GM04504 (cell line): ENCODE measurements at regions not wholly inside any gene's neighbourhood (a gene's known extent, or its start where the extent isn't known, plus 50 kb on each side); places are given as distances from the start of the nearest gene placed in this dataset.

ENCODE experiments used
- DNase-seq: peaks from one replicate; pipeline ENCODE4 v3.0.0-alpha.2; 2012; ENCODE audit warnings: low read depth

DNA sequence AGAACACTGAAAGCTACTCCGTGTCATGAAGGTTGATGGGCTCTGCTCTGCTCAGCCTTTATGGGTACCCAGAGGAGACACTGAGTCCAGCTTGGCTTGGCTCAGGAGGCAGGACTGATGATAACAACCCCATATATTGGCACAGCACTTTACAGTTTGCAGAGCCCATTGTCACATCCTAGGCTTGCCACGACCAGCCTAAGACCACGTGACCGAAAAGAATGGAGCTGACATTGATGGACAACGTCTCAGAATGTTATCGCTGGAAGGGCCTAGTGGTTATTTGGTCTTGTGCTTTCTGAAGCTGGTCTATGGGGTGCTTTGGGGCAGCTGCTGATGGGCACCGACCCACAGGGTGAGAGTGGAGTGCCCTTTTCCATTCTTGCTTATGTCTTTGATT lies 72.9 kb upstream of the RUNX3 start:
- DNase-seq = no peak

DNA sequence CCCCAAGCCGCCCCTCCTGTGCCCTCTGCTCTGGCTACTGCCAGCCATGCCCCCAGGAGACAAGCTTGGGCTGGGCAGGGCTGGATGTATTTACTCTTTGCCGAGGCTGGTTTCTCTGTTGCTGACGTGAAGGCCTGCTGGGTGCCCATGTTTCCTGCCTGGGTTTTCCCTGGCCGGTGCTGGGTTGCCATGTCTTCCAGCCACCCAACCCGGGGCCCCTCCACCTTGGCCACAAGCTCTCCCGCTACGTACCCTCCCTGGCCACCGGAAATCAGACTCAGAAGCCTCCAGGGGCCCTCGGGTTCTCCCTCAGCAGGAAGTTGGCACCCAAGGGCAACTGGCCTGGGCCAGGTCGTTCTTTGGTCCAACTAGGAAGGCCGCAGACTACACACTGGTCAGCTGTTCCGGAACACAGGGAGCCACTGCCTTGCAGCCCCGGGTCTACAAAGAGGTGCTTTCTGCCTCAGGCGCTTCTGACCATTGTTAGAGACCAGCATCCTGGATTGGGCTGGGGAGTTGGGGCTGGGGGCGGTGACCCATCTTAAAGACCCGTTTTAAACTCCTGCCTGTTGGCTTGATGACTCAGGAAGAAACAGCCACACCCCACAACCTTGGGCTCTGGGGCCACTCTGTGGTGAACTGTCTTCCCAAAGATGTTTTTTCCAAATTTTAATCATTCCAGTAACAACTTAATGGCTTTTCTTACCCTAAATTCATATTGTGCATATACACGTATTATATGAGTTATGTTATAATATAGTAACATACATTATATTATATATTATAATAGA lies 71.2 kb upstream of the RUNX3 start:
- no peak for DNase-seq

DNA sequence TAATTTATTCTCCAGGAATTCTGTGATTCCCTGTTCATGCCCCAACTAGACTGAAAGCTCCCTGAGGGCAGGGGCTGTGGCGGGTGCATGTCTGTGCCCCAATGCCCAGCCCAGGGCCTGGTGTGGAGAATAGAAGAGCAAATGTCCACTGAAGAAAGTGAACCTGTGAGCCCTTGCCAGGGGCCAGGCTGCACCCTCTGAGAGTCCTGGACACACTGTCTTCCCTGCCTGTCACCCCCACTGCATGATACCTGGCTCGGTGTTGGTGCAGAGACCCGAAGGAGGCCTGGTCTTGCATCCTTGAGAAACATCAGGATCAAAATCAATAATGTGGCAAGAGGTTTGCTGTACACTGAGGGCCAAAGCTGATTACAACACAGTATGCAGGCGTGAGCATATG lies 69.8 kb upstream of the RUNX3 start:
- no peak for DNase-seq

DNA sequence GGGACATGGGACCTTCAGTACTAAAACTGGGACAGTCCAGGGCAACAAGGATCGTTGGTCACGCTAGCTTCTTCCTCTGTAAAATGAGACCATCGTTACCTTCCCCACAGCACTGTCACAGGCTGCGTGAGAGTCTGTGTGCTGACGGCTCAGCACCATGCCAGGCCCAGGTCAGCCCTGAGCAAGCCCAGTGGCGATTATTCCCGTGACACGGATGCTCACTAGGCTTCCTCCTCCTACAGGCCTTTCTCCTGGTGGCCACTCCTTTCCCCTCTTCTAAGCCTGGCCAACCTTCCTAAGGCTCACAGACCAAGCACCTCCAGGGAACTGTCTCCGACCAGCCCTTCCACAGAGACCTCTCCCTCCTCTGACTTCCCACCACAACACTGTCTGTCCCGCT lies 69.3 kb upstream of the RUNX3 start:
- DNase-seq = no peak

DNA sequence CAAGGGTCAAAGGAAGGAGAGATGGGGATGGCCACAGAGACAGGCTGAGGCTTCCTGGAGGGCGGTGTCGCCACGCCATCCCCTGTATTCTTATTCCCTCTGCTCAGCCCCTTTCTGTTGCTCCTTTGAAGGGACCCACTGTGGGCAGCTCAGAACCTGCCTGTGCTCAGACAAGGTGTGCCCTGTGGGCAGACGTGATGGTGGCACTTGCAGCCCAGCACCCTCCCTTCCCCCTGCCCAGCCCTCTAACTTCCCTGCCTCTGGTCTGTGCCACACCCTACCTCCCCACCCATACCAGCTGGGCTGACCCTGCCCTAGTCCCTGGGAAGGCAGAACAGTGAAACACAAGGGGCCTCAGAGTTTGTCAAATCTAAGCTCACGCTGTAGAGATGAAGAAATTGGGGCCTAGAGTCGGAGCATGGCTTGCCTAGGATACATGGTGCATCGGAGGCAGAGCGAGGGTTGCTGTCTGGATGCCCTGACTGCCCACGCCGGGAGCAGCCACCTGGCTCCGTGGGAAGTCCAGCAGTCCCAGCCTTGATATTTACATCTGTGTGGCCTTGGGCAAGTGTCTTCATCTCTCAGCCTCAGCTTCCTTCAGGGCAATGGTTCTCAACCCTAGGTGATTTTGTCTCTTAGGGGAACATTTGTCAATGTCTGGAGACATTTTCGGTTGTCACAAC lies 68.6 kb upstream of the RUNX3 start:
- DNase-seq = no peak

DNA sequence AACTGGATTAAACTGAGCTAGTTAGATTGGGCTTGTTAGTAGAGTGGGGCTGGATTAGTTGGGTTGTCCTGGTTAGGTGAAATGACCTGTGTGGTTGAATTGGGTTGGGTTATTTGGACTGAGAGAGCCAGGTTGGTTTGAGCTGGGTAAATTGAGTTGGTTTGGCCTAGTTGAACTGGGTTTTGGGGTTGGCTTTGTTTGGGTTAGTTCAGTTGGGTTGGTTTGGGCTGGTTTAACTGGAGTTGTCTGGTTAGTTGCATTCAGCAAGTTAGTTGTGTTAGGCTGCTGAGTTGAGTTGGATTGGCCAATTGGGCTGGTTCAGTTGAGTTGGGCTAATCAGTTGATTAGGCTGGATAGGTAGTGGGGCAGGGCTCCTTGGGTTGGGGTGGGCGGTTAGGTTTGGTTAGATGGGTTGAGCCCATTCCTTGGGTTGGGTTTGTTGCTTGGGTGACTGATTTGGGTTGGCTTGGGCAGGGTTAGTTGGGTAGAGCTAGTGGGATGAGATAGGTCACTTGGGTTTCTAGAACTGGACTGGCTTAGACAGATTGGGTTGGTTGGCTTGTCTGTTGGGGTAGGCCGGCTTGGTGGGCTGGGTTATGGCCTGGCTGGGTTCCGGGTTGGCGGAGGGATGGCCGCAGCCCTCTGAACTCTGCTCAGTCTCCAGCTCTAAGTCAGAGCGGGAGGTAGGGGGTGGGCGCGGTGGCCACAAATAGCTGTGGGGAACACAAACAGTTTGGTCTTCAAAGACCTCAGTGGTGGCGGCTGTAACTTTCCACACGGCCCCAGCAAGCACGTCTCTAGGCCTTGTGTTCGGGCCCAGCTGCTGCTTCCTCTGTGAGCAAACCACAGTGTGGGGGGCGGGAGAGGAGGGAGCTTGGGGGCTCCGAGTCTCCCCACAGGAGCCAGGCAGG lies 67.2 kb upstream of the RUNX3 start:
- no peak for DNase-seq

DNA sequence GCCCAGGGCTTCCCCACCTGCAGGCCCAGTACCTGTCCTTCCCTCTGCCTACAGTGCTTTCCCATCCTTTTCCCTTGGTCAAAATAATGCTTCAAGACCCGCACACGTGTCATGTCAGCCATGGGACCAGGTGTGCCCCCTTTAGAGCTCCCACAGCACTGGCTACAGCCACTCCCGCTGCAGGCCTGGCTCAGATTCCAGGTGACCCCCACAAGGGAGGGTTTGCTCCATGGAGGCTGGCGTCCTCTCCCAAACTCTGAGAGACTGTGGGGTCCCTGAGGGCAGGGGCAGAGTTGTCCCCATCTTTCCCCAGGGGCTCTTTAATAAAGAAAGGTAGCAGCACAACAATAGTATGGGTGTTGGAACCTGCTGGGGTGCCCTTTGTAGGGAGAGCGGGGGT lies 66.4 kb upstream of the RUNX3 start:
- DNase-seq = no peak

DNA sequence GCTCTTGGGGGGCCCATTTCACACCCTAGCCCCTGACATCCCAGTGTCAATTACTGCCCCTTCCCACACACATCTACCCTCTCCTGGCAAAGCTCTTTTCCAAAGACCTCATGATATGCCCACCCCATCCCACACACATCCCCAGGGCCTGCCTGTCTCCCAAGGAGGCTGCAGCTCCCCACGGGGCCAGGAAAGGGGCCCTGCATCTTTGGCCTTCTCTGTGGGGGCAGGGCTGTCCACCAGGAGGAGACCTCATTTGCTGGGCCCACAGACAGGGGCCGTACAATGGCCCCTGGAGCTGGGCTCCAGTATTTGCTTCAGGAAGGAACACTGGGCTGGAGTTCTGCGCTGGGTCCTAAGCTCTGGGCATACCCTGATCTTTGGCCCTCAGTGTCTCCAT lies 65.6 kb upstream of the RUNX3 start:
- DNase-seq = no peak

DNA sequence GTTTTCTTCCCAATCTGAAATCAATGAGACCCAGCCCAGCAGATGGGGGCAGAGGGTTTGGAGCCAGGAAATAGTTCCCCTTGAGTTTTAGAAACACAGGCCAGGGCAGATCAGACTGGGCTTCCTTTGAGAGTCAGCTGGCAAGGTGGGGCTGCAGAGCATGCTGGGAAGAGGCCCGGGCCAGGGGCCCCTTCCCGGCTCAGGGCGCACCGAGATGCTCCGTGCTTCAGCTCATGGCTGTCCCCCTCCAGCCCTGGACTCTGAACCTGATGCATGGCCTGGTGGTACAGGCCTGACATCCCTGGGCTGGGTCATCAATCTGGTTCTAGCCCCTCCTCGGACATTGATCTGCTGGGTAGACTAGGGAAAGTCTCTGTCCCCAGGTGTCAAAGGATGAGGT lies 65.1 kb upstream of the RUNX3 start:
- DNase-seq = no peak

DNA sequence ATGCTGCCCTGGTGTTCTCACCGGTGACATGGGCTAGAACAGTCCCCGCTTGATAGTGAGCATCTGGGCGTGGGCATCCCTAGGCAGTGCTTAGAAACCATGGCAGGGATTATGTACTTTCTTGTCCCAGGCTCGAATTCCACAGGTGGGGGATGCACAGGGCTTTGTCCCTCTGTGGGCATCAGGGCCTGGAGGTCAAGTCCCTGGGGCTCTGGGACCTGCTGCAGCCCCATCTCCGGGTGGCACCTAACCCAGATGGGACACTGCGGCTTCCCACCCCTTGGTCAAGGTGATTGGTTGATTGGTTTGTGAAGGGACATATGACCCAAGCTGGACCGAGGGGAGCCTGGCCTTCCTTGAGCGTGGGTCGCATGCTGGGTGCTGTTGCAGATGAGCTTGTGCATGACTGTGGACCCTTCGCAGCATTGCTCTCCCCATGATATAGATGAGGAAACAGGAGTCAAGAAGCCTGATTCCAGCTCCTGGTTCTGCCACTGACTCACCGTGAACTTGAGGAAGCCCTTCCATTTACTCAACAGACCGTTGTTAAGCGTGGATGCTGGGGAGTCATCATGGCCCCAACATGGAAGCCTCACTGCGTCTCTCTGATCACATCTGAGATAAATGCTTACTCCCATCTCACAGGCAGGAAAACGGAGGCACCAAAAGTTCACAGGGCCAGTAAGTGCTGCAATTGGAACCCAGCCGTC lies 64.0 kb upstream of the RUNX3 start:
- DNase-seq = no peak

DNA sequence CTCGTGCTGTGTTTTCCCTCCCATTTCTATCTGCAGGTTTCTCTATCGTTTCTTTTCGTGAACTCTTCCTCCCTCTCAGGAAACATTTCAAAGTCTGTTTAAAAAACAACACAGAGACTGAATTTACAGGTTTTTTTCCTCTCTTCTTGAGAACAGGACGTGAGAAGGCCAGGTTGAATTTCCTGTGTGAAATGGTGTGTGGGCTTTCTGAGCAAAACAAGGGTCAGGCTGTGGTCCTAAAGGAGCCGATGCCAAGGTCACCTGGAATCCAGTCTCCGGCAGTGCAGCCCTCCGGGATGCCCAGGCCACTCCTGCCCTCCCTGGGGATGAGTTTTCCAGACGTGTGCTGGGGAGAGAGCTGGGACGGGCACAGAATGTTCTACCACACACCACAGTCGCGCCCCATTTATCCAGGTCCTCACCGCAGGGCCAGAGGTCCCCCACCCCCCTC lies 62.7 kb upstream of the RUNX3 start:
- DNase-seq = no peak

DNA sequence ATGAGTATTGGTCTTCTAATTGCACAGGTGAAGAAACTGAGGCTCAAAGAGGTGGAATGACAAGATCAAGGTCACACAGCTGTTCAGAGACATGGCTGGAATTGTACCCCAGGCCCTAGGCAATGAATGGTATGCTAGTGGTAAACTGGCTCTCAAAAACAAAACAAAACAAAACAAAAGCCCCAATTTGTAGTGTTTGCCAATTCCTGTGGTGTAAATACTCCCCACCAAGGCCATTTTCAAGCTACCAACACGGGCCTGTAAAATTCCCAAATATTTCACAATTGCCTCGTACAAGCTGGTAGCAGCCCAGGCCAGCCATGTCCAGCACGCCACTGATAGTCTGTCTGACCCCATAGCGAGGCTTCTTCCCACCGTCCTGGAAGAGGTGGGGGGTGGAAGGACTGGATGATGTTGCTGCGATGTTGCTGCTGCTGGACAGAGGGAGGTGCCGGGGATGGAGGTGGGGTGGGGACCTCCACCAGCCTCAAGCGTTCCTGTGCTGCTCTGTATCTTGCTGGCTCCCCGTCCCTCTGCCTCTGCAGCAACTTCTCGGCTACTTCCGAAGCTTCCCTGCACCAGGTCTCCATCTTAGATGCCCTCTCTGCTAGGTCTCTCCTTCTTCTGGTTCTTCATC lies 62.2 kb upstream of the RUNX3 start:
- DNase-seq = no peak

DNA sequence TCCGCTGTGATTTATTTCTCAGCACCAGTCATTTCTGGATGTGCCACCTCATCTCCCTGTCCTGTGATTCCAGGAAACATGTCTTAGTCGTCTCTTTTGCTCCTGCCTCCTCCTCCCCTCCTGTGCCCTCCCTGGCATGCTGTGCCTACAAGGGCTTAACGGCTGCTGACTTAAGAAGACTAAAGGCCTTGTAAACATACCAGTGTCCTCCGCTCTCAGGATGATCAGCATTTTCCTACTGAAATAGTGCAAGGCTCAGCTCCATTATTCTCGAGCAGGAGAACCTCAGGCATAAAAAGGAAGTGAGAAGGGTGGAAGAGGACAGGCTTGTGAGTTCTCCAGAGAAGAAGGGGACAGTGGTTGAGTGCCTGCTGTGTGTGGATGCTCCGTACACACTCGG lies 61.6 kb upstream of the RUNX3 start:
- no peak for DNase-seq

DNA sequence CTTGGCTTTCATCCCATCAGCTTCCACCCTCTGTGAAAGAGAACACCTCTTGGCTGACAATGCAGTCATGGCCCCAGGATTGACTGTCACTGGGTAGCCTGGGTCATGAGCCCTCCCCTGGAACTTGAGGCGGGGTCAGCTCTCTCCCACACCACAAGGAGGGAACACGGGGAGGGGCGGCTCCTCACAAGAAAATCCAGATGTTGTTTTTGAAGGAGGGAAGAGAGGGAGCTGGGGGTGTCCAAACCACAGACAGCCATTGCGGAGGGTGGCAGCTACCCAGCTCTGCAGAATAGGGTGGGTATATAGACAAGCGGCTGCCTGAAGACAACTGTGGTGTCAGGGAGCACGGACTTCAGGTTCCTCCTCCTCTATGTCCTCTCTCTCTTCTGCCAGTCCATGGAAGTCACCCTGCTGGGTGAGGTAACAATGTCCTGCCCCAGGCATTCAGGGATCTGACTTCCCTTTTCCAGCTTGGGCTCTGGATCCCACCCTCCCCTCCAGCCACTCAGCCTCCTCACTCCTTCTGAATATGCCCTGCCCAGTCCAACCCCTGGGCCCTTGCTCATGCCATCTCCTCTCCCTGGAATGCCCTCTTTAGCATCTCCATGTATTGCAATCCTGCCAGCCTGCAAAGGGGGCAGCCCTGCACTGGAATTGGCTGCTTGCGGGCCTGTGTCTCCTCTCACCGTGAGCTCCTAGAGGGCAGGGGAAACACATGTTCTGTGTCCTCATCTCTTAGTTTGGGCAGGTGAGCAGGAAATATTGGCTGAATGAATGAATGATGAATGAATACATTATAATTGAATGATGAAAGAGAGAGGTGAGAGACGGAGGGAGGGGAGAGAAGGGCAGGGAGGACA lies 60.9 kb upstream of the RUNX3 start:
- DNase-seq = no peak

DNA sequence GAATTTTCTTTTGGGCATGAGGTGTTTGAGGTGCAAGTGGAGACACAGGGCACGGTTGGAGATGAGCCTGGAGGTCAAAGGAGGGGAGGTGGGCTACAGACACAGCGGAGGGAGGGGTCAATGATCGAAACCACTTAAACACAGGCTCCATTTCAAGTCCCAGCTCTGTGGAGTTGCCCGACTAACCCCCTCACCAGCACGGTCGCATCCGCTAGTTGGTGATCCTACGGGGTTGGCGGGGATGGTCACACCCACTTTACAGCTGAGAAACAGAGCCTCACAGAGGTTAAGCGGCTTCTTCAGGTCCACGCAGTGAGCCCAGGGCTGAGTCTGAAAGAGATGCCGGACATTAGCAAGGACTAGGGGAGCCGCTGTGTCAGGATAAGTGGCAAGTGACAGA lies 60.1 kb upstream of the RUNX3 start:
- no peak for DNase-seq

DNA sequence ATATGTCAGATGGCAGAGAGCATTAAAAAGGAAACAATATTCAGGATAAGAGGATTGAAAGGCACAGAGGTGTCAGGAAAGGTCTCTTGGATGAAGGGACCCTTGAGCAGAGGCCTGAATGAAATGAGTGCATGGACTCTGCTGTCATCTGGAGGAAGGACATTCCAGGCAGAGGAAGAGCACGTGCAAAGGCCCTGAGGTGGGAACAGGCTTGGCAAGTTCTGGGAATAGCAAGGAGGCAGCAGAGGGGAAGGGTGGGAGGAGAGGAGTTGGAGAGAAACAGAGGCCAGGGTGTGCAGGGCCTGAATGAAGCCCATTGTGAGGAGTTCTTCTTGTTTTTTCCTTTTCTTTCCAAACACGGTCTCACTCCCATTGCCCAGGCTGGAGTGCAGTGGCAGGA lies 59.0 kb upstream of the RUNX3 start:
- DNase-seq = no peak

DNA sequence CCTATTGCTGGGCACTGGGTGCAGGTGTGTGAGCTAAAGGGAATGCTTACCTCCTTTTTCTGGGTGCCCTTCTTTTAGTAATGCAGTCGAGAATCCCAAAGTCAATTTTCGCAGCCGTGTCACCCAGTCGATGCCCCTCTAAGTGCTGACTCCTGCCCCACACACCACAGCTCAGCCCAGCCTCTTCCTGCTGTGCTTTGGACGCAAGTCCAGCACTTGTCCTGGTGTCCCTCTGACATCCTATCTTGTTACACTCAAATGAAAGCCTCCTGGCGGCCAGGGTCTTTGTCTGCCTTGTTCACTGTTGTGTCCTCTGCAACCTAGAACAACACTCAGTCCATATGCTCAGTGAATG lies 58.5 kb upstream of the RUNX3 start:
- no peak for DNase-seq

DNA sequence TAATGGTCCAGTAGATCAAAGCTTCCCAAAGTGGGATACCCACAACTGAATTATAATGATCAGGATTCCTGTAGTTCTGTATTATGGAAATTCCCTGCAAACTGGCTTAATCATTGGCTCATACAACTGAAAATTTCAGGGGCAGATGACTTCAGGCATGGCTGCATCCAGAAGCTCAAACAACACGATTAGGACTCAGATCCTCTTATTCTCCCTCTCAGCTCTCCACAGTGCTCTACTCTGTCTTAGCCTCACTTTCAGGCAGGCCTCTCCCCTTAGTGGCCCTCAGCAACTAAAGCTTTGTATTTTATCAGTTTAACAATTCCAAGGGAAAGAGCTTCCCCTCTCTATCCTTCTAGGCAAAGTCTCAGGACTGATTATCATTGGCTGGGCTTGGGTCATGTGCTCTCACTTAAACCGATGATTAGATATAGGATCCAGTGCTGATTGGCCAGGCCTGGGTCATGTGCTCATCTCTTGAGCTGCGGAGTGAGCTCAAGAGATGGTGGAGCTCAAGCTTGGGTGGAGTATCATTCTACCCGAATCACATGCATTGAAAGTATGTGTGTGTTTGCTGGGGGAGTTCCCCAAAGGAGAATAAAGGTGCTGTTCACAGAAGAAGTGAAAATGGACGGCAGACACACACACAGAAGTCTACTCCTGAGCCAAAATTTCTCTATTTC lies 57.9 kb upstream of the RUNX3 start:
- DNase-seq = no peak

DNA sequence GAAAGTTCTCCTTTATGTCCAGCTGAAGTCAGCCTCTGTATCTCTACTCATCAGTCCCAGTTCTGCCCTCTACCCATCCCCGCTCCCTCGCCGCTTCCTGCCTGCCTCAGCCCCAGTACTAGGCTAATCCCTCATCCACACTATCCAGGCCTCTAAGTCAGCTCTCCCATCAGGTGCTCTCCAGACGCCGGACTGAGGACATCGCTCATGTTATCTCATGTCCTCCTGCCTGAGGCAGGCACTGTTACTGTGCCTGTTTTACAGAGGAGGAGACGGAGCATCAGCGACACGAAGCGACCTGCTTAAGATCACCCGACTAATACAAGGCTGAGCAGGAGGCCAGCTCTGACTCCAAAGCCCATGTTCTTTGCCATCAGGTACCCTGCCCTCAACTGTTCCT lies 57.3 kb upstream of the RUNX3 start:
- no peak for DNase-seq

DNA sequence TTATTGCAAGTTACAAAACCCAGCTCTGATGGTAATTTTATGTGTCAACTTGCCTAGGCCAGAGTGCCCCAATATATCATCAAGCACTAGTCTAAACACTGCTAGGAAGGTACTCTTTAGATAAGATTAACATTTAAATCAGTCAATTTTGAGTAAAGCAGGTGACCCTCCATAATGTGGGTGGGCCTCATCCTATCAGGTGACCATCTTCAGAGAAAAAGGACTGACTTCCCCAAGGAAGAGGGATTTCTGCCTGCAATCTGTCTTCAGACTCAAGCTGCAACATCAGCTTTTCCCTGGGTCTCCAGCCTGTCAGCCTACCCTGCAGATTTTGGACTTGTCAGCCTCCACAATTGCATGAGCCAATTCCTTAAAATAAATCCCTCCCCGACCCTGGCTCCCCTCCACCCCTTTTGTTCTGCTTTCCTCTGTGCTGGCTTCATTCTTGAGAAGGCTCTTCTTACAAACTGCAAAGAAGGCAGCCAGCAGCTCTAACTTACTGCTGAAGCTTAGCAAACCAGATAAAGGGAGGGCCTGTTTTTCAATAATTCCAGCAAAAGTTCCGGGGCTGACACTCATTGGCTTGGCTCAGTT lies 56.4 kb upstream of the RUNX3 start:
- no peak for DNase-seq
